ENCODE measurements at regions not wholly inside any gene's neighbourhood (a gene's known extent, or its start where the extent isn't known, plus 50 kb on each side); places are given as distances from the start of the nearest gene placed in this dataset.

DNA sequence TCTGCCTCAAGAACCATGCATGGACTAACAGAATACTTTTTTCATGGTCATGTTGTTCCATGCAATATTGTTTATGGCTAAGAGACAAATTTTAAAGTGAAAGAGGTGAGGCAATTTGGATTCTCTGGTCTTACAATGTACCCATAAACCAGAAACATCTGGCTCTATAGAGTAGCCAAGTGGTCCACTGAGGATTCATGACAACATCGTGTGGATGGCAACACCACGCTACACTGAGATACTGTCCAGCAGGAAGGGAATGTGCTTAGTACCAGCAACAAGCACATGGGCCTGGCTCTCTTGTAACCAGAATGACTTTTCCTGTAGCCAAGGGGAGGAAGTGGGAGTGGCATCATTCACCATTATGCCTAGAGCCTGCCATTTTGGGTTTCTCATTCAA lies 218.2 kb downstream of the GADD45G start:
- TF ChIP-seq, protein P1, sequence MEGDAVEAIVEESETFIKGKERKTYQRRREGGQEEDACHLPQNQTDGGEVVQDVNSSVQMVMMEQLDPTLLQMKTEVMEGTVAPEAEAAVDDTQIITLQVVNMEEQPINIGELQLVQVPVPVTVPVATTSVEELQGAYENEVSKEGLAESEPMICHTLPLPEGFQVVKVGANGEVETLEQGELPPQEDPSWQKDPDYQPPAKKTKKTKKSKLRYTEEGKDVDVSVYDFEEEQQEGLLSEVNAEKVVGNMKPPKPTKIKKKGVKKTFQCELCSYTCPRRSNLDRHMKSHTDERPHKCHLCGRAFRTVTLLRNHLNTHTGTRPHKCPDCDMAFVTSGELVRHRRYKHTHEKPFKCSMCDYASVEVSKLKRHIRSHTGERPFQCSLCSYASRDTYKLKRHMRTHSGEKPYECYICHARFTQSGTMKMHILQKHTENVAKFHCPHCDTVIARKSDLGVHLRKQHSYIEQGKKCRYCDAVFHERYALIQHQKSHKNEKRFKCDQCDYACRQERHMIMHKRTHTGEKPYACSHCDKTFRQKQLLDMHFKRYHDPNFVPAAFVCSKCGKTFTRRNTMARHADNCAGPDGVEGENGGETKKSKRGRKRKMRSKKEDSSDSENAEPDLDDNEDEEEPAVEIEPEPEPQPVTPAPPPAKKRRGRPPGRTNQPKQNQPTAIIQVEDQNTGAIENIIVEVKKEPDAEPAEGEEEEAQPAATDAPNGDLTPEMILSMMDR (conservative IDR thresholded peaks at IDR 0.05 in 1 of 2, IDR thresholded peaks at IDR 0.05 in 1 of 2; ENCODE audit: extremely low read depth in 1 of 2, insufficient read depth in 1 of 2, low read depth in 1 of 2, low read length in 2 of 2): no peak
- TF ChIP-seq EZH2 (IDR thresholded peaks at IDR 0.05; ENCODE audit: borderline replicate concordance, low read length): no peak

All from mammary epithelial cell (primary cell).